Suprapubic skin (tissue), 3 donors: ENCODE measurements at regions not wholly inside any gene's neighbourhood (a gene's known extent, or its start where the extent isn't known, plus 50 kb on each side); places are given as distances from the start of the nearest gene placed in this dataset.

Experiments
- POLR2A ChIP-seq, 2 donors: fragments of 450-650 bp; IDR thresholded peaks; one replicate each; pipeline ENCODE4 v1.6.1; 2017; ENCODE audit warnings: antibody characterized with exemption in 2 of 2, mild to moderate bottlenecking in 2 of 2, moderate library complexity in 2 of 2
- TF ChIP-seq, protein P1 (sequence below), 2 donors: fragments of 200-600 bp in 1 of 2; fragments of 450-650 bp in 1 of 2; sonication (generic) in 1 of 2; IDR thresholded peaks; one replicate each; pipeline ENCODE4 v1.5.1; 2016 to 2019; ENCODE audit warnings: antibody characterized with exemption in 2 of 2, mild to moderate bottlenecking in 1 of 2, moderate library complexity in 1 of 2

DNA sequence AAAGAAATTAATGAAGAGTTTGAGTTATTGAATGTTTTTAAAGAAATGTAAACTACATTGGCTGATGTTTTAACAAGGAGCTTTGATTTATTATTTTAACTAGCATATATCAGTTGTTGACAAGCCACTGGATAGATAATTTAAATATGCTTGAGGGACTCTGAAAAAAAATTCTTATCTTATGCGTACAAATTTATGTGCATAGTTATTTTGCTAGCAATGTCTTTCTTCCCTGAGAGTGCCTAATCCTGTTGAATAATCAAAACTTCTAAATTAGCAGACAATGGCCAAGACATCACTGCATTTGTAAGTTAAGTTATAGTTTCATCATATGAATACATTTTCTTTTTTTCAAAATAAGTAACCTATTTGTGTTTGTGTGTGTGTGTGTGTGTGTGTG is 342.3 kb downstream of the MED10 start:
- TF ChIP-seq, protein P1, sequence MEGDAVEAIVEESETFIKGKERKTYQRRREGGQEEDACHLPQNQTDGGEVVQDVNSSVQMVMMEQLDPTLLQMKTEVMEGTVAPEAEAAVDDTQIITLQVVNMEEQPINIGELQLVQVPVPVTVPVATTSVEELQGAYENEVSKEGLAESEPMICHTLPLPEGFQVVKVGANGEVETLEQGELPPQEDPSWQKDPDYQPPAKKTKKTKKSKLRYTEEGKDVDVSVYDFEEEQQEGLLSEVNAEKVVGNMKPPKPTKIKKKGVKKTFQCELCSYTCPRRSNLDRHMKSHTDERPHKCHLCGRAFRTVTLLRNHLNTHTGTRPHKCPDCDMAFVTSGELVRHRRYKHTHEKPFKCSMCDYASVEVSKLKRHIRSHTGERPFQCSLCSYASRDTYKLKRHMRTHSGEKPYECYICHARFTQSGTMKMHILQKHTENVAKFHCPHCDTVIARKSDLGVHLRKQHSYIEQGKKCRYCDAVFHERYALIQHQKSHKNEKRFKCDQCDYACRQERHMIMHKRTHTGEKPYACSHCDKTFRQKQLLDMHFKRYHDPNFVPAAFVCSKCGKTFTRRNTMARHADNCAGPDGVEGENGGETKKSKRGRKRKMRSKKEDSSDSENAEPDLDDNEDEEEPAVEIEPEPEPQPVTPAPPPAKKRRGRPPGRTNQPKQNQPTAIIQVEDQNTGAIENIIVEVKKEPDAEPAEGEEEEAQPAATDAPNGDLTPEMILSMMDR (IDR thresholded peaks at IDR 0.05) = no peak
- no peak for TF ChIP-seq POLR2A (IDR thresholded peaks at IDR 0.05)
